H1 (cell line): ENCODE measurements at regions not wholly inside any gene's neighbourhood (a gene's known extent, or its start where the extent isn't known, plus 50 kb on each side); places are given as distances from the start of the nearest gene placed in this dataset.

Experiments
- CTCF ChIA-PET: fragments of 300-600 bp; sonication (Branson Sonifier 250); formaldehyde crosslinking; loops from one replicate; lab custom pipeline; 2021; ENCODE audit not compliant: partially characterized antibody; lab: Charles Lee
- POLR2A ChIA-PET: fragments of 300-600 bp; sonication (Branson Sonifier 250); formaldehyde crosslinking; loops from one replicate; lab custom pipeline; 2021; ENCODE audit warnings: inconsistent platforms; ENCODE audit not compliant: partially characterized antibody; lab: Charles Lee
- DNase-seq, 2 experiments: peaks; one replicate each; pipeline versions ENCODE4 v3.0.0 to v3.0.0-alpha.2; 2010 to 2022; ENCODE audit warnings: low spot score in 2 of 2, low read depth in 1 of 2, mixed read lengths in 1 of 2
- FAIRE-seq: peaks from 2 replicates; lab custom pipeline; 2011; peaks lifted over from hg19 to GRCh38; lab: Jason Lieb, UNC
- H2AFZ ChIP-seq: 2 replicates; pipeline ENCODE4 v1.8.1; 2012; ENCODE audit warnings: low read length, inconsistent platforms
- H2AK5ac ChIP-seq: 2 replicates; pipeline ENCODE4 v1.6.1; 2013; ENCODE audit warnings: low read depth, low read length
- H2BK120ac ChIP-seq: replicated peaks from 2 replicates; pipeline ENCODE3; 2013; ENCODE audit warnings: low read depth, low read length, inconsistent platforms
- H2BK12ac ChIP-seq: 2 replicates; pipeline ENCODE4 v1.6.1; 2013; ENCODE audit warnings: low read depth, low read length
- H2BK15ac ChIP-seq: 2 replicates; pipeline ENCODE4 v1.6.1; 2013; ENCODE audit warnings: low read length
- H2BK20ac ChIP-seq: 2 replicates; pipeline ENCODE4 v1.6.1; 2013; ENCODE audit warnings: low read length
- H2BK5ac ChIP-seq: 2 replicates; pipeline ENCODE4 v1.6.1; 2013; ENCODE audit warnings: low read depth, low read length
- H3K14ac ChIP-seq: 2 replicates; pipeline ENCODE4 v1.6.1; 2013; ENCODE audit warnings: inconsistent platforms; ENCODE audit not compliant: insufficient read length
- H3K18ac ChIP-seq: 2 replicates; pipeline ENCODE4 v1.6.1; 2013; ENCODE audit warnings: low read length; ENCODE audit errors: extremely low read depth
- H3K23ac ChIP-seq: 2 replicates; pipeline ENCODE4 v1.6.1; 2013; ENCODE audit warnings: inconsistent platforms; ENCODE audit not compliant: insufficient read length
- H3K23me2 ChIP-seq: 2 replicates; pipeline ENCODE4 v1.6.1; 2013; ENCODE audit warnings: low read depth, low read length
- H3K27ac ChIP-seq: 2 replicates; pipeline ENCODE4 v1.6.1; 2011; ENCODE audit warnings: low read depth, low read length, inconsistent platforms
- H3K27me3 ChIP-seq, 4 experiments: replicated peaks in 1 of 4; 1 replicate in 1 of 4; 2 replicates in 3 of 4; pipeline versions ENCODE4 v1.6.1 to v1.8.1; 2011 to 2013; ENCODE audit warnings: low read length in 3 of 4, mild to moderate bottlenecking in 3 of 4, inconsistent platforms in 2 of 4, mixed read lengths in 2 of 4, moderate library complexity in 1 of 4; ENCODE audit not compliant: control insufficient read depth in 3 of 4, insufficient read depth in 3 of 4; ENCODE audit errors: extremely low read depth in 1 of 4
- H3K36me3 ChIP-seq, 4 experiments: 2 replicates each; pipeline versions ENCODE4 v1.6.1 to v1.8.1; 2011 to 2013; ENCODE audit warnings: mild to moderate bottlenecking in 4 of 4, low read length in 3 of 4, moderate library complexity in 2 of 4, control low read depth in 1 of 4, inconsistent platforms in 1 of 4; ENCODE audit not compliant: insufficient read depth in 4 of 4, control insufficient read depth in 2 of 4
- H3K4ac ChIP-seq: replicated peaks from 2 replicates; pipeline ENCODE3; 2013; ENCODE audit warnings: low read length, low read depth, mixed read lengths, inconsistent platforms; ENCODE audit not compliant: insufficient read length
- H3K4me1 ChIP-seq, 4 experiments: replicated peaks in 1 of 4; 1 replicate in 1 of 4; 2 replicates in 3 of 4; pipeline versions ENCODE4 v1.6.1 to v1.8.1; 2011 to 2013; ENCODE audit warnings: low read length in 3 of 4, inconsistent platforms in 2 of 4, mixed read lengths in 1 of 4; ENCODE audit not compliant: insufficient read depth in 4 of 4, control insufficient read depth in 3 of 4
- H3K4me2 ChIP-seq, 2 experiments: 2 replicates each; pipeline versions ENCODE4 v1.6.1 to v1.8.1; 2011 to 2013; ENCODE audit warnings: low read depth in 2 of 2, low read length in 2 of 2, control low read depth in 1 of 2, inconsistent platforms in 1 of 2, mild to moderate bottlenecking in 1 of 2; ENCODE audit not compliant: insufficient read depth in 1 of 2
- H3K4me3 ChIP-seq, 4 experiments: fragments of 200-600, 300-600 bp in 1 of 4; sonication (generic), shearing (Covaris generic), sonication (Bioruptor Twin) in 1 of 4; 2 replicates each; pipeline versions ENCODE4 v1.5.1 to v1.8.1; 2011 to 2016; ENCODE audit warnings: low read length in 4 of 4, low read depth in 3 of 4, control low read depth in 2 of 4, inconsistent platforms in 2 of 4, mild to moderate bottlenecking in 2 of 4, mixed read lengths in 1 of 4, moderate library complexity in 1 of 4; ENCODE audit not compliant: insufficient read depth in 2 of 4; ENCODE audit errors: extremely low read depth in 1 of 4
- H3K56ac ChIP-seq: replicated peaks from 2 replicates; pipeline ENCODE3; 2013; ENCODE audit warnings: low read depth, mild to moderate bottlenecking, mixed read lengths, low read length, inconsistent platforms; ENCODE audit not compliant: insufficient read length
- H3K79me1 ChIP-seq: 2 replicates; pipeline ENCODE4 v1.6.1; 2013; ENCODE audit warnings: low read depth, low read length, control low read depth
- H3K79me2 ChIP-seq, 2 experiments: 2 replicates each; pipeline versions ENCODE4 v1.6.1 to v1.8.1; 2012 to 2013; ENCODE audit warnings: low read length in 2 of 2, mild to moderate bottlenecking in 2 of 2, inconsistent platforms in 1 of 2; ENCODE audit not compliant: insufficient read depth in 2 of 2, control insufficient read depth in 1 of 2
- H3K9ac ChIP-seq, 4 experiments: replicated peaks in 1 of 4; 1 replicate in 1 of 4; 2 replicates in 3 of 4; pipeline versions ENCODE4 v1.6.1 to v1.8.1; 2011 to 2013; ENCODE audit warnings: low read depth in 3 of 4, low read length in 3 of 4, control low read depth in 2 of 4, mild to moderate bottlenecking in 2 of 4, moderate library complexity in 2 of 4, inconsistent platforms in 1 of 4; ENCODE audit errors: extremely low read depth in 1 of 4
- H3K9me3 ChIP-seq, 2 experiments: 2 replicates each; pipeline versions ENCODE4 v1.6.1 to v1.8.1; 2012 to 2013; ENCODE audit warnings: mild to moderate bottlenecking in 2 of 2, moderate library complexity in 2 of 2, control low read depth in 1 of 2, inconsistent platforms in 1 of 2, low read depth in 1 of 2, low read length in 1 of 2, mixed read lengths in 1 of 2; ENCODE audit not compliant: insufficient read depth in 2 of 2
- H4K20me1 ChIP-seq, 2 experiments: replicated peaks in 1 of 2; 2 replicates each; pipeline versions ENCODE3 to v1.8.1; 2011 to 2013; ENCODE audit warnings: inconsistent platforms in 2 of 2, low read length in 2 of 2, mild to moderate bottlenecking in 1 of 2; ENCODE audit not compliant: insufficient read depth in 2 of 2, control insufficient read depth in 1 of 2
- H4K5ac ChIP-seq: 2 replicates; pipeline ENCODE4 v1.6.1; 2013; ENCODE audit warnings: low read length, low read depth, mixed read lengths, inconsistent platforms; ENCODE audit not compliant: insufficient read length
- H4K8ac ChIP-seq: 2 replicates; pipeline ENCODE4 v1.8.0; 2013; ENCODE audit warnings: mild to moderate bottlenecking, moderate library complexity, low read length, inconsistent platforms; ENCODE audit not compliant: insufficient read depth; ENCODE audit errors: extremely low read depth
- H4K91ac ChIP-seq: replicated peaks from 2 replicates; pipeline ENCODE3; 2013; ENCODE audit warnings: low read length, mixed read lengths, inconsistent platforms; ENCODE audit not compliant: insufficient read length
- NRF1 ChIP-seq: IDR thresholded peaks from 2 replicates; pipeline ENCODE4 v1.6.1; 2011; ENCODE audit warnings: mild to moderate bottlenecking, low read depth, low read length, improper control_type of control experiment
- RFX5 ChIP-seq: IDR thresholded peaks from 2 replicates; pipeline ENCODE4 v1.6.1; 2011; ENCODE audit warnings: low read depth, low read length, improper control_type of control experiment, borderline replicate concordance
- RXRA ChIP-seq: IDR thresholded peaks from 2 replicates; pipeline ENCODE4 v1.6.1; 2011; ENCODE audit warnings: low read depth, mild to moderate bottlenecking, low read length, moderate library complexity; ENCODE audit not compliant: insufficient read depth
- SP4 ChIP-seq: IDR thresholded peaks from 2 replicates; pipeline ENCODE4 v1.6.1; 2012; ENCODE audit warnings: low read length, inconsistent platforms
- WGBS, 2 experiments: shearing (Covaris generic) in 1 of 2; methylation state at CpG; one replicate each; pipeline versions ENCODE4 v1.1.6 to v1.1.7; 2013 to 2015; ENCODE audit warnings: low lambda C conversion rate in 2 of 2, mixed read lengths in 2 of 2, inconsistent platforms in 1 of 2, low coverage in 1 of 2, missing lambda C conversion rate in 1 of 2; ENCODE audit not compliant: insufficient replicate concordance in 2 of 2, insufficient coverage in 1 of 2, insufficient read length in 1 of 2; ENCODE audit errors: extremely low coverage in 1 of 2, missing lambda C conversion rate in 1 of 2; 5-methylcytosine and 5-hydroxymethylcytosine counted together

GRCh38 chr5:33291216-33292000, 149.4 kb upstream of the TARS1 start:
- Histone ChIP-seq H3K36me3 (no peaks in the 10 kb centered on the region), H4K8ac (no peak overlapping the region), H4K20me1 (no peaks in the 10 kb centered on the region), H3K56ac (no peak overlapping the region), H3K18ac (no peak overlapping the region), H2BK15ac (no peak overlapping the region), H4K5ac (no peak overlapping the region), H2BK5ac (no peak overlapping the region), H3K4me1 (peaks cover 0 to 3% (median 0%) of the 10 kb centered on the region in 4 experiments; a peak in 1 of 7 replicates), H2AK5ac (no peak overlapping the region), H3K79me2 (no peaks in the 10 kb centered on the region), H3K27ac (no peak overlapping the region), H3K23me2 (no peaks in the 10 kb centered on the region), H3K4me2 (no peak overlapping the region), H2BK20ac (no peak overlapping the region), H3K9ac (no peak overlapping the region), H3K9me3 (no peaks in the 10 kb centered on the region; a peak in 1 of 4 replicates), H4K91ac (no peak overlapping the region), H3K23ac (no peak overlapping the region), H3K79me1 (no peaks in the 10 kb centered on the region), H2AFZ (no peak overlapping the region), H2BK120ac (no peak overlapping the region), H3K27me3 (no peaks in the 10 kb centered on the region), H3K4me3 (no peak overlapping the region), H3K14ac (no peak overlapping the region), H2BK12ac (no peak overlapping the region), H3K4ac (no peak overlapping the region)
- FAIRE-seq (no peak), DNase-seq (no peak)
- ChIA-PET CTCF (interaction anchor here (0.6 to 1.4 kb wide), 4 partner anchors 9 to 1760 kb away, joined by 3 to 5 read pairs (median 4); no protein-coding TSS in a partner anchor), POLR2A (no interaction called here)
- WGBS, 2 experiments = 82% methylated on average over 3 of the region's 3 CpGs; no CpG with 5 or more reads in 1 of the 2 experiments
- TF ChIP-seq RFX5 (no peak), NRF1 (no peak), RXRA (no peak), SP4 (no peak)
